ENCODE measurements at regions not wholly inside any gene's neighbourhood (a gene's known extent, or its start where the extent isn't known, plus 50 kb on each side); places are given as distances from the start of the nearest gene placed in this dataset.
"Not testable (repeated sequence)": the region's sequence is repeated elsewhere in the genome, so short reads cannot be mapped to it uniquely, and the experiment has no call there.

DNA sequence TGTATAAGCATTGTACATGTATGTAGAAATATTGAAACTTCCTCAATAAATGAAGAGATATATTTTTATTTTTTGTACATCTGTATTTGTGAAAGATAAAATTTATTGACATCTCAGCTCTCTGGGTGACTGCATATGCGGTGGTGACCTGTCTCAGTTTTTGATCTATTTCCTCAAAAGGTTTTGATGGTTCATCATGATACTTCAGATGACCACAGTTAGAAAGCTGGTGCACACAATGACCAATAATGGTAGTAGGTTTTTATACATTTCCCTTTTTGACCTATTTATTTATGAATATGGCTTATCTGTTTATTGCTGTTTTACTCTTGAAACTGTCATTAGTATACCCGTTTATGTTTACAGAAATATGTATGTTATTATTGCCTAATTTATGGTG is 549.6 kb upstream of the CHD1 start:
- DNase-seq (ENCODE audit: low read depth in 4 of 4, low spot score in 3 of 4), result not testable (repeated sequence)

DNA sequence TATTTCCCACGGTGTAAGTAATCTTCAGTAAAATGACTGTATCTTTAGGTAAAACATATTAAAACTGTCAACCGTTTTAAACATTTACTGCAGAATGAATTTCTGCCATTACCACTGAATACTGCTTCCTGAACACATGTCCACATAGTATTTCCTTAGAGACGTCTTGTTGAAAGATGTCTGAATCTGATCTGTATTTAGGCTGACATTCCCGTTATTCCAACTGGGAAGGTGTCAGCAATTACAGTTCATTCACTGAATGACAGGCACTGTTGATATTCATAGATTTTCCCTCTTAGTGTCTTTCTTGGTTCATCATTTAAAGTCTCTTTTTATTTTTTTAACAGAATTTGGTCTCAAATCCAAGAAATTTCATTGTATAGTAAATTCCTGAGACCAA is 544.5 kb upstream of the CHD1 start:
- DNase-seq (ENCODE audit: low read depth in 4 of 4, low spot score in 3 of 4), result not testable (repeated sequence)

DNA sequence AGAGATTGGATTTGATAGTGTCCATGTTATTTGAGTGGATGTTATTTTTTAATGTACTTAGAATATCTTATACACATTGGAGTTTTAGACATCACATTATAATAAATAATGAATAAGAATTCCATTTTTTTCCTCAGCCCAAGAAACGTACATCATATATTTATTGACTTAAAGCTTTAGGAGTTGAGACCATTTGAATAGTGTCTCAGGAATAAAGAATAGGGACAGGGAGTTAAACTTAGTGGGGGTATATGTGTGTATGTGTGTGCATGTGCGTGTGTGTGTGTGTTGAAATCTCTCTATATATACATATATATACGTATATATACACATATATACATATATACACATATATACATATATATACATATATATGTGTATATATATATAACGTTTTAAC is 542.9 kb upstream of the CHD1 start:
- DNase-seq (ENCODE audit: low read depth in 4 of 4, low spot score in 3 of 4), result not testable (repeated sequence)

DNA sequence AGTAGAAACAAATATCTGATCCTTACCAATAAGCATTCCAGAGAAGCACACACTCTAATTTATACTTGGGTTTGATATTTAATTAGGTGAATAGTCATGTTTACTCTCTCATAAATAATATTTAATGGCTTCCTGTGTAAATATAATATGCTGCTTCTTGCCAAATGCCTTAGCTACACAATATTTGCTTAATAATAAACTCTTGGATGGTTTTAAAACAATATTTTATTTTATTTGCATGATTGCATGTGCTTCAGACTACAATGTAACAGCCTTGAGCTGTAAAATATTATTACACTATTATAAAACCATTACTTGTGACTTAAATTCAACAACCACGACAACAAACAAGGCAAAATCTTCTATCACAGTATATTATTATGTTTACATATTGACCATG is 542.4 kb upstream of the CHD1 start:
- not testable (repeated sequence) for DNase-seq (ENCODE audit: low read depth in 4 of 4, low spot score in 3 of 4)

DNA sequence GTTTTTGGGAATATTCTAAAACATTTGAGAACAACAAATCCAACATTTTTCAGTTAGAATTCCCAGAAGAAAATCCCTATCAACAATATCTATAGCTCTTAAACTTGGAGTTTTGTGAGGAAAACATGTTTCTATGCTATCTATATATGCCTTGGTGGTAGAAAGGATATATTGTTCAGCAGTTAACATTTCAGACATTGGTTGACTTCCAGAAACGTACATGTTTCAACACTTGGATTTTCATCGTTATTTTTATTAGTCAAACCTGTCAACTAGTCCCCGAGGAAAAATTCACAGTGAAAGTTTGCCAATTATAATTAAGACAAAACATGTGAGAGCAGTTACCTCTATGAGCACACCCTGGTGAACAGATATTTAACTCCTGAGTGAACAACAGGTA is 541.8 kb upstream of the CHD1 start:
- DNase-seq (ENCODE audit: low read depth in 4 of 4, low spot score in 3 of 4), result not testable (repeated sequence)

DNA sequence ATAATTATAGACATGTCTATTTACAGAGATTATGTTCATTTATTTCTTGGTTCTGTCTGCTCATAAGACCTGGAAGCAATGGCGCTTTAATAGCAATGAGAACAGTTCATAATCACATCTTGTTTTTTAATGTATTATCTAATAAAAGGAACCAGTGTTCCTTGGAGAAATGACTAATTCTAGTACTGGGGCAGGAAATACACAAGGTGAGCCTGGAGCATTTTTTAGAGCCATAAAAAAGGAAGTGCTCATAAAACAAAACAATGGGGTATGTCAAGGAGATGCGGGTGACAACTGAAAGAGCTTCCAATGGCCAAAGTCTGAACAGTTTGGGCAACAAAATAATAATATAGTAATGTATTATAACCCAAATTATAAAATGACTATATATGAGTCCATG is 531.9 kb upstream of the CHD1 start:
- DNase-seq (ENCODE audit: low read depth in 4 of 4, low spot score in 3 of 4), result no peak

DNA sequence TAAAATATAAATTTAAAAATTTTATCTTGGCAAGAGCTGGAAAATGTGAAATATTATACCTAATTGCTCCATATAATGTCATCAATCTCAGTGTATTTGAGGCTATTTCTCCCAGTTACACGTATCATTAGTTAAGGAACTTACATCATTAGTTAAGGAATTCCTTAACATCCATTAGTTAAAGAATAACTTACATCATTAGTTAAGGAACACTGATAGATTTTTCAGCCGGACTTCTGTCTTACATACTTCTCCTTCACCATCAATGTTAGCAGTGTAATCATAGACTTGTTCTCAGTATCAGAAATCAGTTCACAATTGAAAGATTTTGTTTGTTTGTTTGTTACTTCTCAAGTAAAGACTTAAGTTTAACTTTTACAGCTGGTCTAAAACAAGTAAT is 524.4 kb upstream of the CHD1 start:
- no peak for DNase-seq (ENCODE audit: low read depth in 4 of 4, low spot score in 3 of 4)

DNA sequence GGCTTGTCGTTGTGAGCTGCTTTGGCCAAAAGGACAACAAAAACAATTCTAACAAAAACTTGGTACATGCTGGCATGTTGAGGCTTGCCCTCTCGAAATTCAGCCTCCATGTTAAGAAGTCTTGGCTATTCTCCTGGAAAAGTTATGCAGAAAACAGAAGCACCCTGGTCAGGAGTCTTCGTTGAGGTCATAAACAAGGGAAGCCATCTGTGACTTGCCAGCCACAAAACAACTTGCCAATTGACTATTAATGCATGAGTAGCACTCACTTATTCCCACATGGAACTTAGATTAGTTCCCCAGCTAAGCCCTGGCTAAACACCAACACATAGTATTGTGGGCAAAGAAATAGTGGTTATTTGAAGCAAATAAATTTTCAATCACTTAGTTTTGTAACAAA is 521.0 kb upstream of the CHD1 start:
- DNase-seq (ENCODE audit: low read depth in 4 of 4, low spot score in 3 of 4), result no peak

DNA sequence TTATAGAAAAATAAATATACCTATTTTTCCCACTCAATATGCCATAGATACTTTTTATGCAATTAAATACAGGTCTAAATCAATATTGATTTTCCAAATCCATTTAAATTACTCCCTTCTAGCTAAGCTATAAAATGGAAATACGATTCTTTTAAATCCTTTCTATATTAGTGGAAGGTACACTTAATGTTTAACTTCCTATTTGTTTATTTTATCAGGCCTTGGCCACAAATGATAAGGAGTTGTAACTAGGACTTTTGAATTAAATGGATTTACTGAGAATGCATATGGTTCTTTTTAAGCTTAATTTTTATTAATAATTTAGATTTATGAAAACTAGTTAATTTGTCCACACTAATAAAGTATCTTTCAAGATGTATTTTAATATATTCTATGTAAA is 517.0 kb upstream of the CHD1 start:
- no peak for DNase-seq (ENCODE audit: low read depth in 4 of 4, low spot score in 3 of 4)

DNA sequence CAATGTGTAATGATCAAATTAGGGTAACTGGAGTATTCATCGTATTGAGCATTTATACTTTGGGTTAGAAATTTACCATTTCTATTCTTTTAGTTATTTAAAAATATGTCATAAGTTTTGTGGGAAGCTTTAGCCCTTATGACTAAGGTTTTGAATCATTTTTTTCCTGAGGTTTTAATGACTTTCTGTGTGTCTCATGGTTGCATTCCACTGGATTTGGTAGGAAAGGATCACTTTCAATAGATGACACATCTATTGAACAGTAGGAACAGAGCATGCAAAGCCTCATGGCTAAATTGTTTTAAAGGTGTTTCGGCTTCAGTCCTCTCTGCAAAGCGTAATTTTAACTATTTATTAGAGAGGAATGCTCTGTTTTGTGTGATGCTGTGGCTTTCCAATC is 512.4 kb upstream of the CHD1 start:
- no peak for DNase-seq (ENCODE audit: low read depth in 4 of 4, low spot score in 3 of 4)

DNA sequence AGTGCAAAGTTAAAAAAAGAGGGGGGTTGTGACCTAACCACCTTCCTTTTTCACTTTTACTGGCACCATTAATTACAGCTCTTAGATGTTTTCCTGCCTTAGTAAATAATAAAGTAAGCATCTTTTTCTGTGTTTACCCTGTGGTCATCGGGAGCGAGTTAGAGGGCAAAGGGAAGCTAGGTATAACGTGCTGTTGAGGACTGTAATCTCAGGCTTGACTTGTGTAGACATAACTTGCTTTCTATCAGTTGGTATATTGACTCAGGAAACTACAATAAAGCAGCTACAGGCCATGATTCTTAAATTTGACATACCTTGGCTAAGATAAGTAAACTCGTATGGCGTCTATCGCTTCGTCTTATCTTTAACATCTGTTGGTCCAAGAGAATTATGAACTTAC is 509.8 kb upstream of the CHD1 start:
- DNase-seq (ENCODE audit: low read depth in 4 of 4, low spot score in 3 of 4), result no peak

DNA sequence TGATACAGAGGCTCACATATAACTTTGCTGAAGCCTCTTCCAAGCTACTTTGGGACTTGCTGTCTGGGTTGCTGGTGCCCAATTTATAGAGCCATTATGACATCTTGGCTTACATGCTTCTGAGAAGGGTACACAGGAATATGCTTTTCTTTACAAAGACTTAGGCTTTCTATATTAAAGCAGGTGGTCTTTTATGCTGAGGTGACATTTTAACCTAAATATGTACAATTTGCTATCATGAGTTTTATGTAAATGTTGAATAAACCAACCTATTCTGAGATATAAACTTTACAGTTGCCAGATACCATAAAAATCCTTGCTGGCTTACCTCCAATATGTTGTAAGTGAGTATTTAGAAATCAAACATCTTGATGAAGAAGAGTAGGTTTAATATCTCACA is 509.2 kb upstream of the CHD1 start:
- no peak for DNase-seq (ENCODE audit: low read depth in 4 of 4, low spot score in 3 of 4)

DNA sequence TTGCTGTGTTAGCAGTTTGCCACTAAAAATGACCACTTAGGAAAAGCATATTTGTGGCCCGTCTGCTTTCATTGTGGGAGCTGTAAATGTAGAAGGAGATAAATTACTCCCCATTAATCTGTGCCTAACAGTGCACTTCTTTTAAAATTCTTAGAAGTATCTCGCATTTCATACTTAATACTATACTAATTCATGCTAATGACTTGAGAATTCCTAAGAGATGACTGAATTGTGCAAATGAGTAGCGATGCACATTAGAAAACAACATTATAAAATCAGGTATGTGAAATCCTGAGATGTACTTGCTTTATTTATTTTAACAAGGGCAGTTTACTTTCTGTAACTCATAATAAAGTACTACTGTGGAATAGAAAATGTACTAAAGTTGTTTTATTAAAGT is 494.6 kb upstream of the CHD1 start:
- not testable (repeated sequence) for DNase-seq (ENCODE audit: low read depth in 4 of 4, low spot score in 3 of 4)

DNA sequence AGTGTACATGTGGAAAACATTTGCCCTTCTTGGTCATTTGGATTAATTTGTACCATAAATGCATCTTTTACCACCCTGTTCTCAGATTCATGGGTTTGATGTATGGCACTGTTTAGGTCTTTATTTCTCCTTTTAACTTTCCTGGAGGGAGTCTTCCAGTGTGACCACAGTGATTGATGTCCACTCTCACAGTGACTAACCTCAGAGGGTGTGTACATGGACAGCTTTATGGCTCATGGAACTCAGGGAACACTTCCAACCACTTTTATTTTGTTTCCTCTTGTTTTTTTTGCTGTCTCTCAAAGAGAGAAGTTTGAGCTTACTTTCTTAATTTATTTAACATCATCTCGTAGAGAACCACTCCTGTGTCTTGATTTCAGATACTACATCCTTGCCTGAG is 489.8 kb upstream of the CHD1 start:
- not testable (repeated sequence) for DNase-seq (ENCODE audit: low read depth in 4 of 4, low spot score in 3 of 4)

DNA sequence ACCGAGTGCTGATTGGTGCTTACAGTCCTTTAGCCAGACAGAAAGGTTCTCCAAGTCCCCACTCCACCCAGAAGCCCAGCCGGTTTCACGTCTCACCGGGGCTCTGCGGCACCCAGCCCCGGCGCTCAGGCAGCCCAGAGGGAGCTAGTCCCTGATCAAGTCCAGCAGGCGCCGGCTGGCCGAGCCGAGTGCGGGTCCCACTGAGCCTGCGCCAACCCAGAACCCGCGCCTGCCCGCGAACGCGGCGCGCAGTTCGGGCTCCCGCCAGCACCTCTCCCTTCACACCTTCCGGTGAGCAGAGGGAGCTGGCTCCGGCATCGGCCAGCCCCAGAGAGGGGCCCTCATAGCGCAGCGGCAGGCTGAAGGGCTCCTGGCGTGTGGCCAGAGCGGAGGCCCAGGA is 481.6 kb upstream of the CHD1 start:
- DNase-seq (ENCODE audit: low read depth in 4 of 4, low spot score in 3 of 4), result not testable (repeated sequence)

DNA sequence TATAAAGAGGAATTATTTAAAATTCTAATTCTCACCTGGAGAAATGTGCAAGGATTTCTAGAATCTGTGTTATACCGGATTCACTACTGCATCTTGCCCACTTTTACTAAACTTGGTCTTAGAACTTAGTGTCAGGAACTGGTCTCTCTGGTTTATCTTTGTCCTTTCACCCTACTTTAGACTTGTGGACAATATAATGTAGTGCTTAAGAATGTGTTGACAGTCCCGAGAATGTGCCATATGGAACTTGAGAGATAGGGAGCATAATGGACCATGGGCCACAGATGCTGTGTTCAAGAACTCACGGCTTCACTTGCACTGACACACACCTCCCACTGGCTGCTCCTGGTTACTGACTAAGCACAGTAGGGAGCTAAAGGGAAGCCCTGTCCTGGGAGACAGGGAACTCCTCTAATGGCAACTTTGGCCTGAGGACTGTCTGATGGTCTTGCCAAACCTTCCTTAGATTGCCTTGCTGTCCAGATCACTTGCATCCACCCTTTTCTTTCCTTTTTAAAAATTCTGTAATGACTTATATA is 476.0 kb upstream of the CHD1 start:
- DNase-seq (ENCODE audit: low read depth in 4 of 4, low spot score in 3 of 4), result not testable (repeated sequence)

DNA sequence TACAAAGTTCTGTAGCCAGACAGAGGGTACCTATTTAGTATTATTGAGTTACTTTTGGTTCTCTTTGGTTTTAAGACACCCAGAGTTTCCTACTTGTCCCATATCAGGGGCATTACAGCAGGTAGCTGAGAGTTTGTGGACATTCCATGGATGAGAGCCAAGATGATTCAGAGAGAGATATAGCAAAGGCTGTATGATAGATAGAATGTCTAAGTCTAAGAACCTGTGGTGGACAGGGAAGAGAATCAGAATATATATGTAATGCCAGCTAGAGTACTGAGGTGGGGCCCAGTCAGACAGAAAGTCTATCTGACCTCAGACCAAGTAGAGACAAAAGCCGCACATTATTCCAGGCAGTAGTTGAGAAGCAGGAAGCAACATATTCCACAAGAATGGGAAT is 471.8 kb upstream of the CHD1 start:
- DNase-seq (ENCODE audit: low read depth in 4 of 4, low spot score in 3 of 4), result not testable (repeated sequence)

DNA sequence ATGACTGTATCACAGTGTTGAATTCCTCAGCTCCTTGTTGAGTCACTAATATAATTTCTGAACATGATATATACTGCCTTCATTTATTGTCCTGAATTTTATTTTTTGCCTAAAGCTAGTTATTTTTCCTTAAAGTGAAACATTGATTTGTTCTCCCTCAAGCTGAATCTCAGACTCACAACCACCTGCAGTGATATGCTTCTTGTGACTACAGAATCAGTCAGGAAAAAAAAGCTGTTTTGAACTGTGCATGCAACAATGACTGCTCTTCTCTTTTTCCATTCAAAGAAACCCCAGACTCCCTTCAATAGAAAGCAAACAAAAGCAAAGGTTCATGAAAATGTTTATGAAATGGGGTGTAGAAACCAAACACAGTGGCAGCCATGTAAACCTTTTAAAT is 470.2 kb upstream of the CHD1 start:
- no peak for DNase-seq (ENCODE audit: low read depth in 4 of 4, low spot score in 3 of 4)

DNA sequence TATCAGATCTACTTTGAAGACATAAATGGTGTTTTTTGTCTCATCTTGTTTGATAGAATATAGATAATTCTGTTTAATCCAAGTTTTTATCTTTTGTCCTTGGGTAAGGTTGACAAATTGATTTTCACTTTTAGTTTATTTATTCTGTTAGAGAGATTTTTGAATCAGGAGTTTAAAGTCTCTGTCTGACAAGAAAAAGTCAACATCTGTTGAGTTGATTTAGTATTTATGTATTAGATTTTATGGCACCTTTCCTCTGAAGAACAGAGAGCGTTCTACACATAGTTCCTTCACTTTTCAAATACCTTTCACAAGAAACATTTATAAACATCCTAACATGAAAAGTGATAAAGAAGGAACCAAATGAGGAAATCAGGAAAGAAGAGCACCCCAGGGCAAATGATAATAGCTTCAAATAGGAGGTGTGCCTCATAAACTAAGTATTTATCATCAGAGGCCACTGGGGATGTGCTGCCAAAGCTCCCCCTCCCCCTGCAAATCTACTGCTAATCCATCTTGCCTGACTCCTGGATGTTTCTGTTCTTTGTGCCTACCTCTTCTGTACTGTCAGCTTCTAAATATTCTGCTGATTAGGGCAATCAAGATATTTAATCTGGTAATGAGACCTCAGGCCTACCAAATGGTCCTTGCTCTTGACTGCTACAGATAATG is 457.7 kb upstream of the CHD1 start:
- no peak for DNase-seq (ENCODE audit: low read depth in 4 of 4, low spot score in 3 of 4)

DNA sequence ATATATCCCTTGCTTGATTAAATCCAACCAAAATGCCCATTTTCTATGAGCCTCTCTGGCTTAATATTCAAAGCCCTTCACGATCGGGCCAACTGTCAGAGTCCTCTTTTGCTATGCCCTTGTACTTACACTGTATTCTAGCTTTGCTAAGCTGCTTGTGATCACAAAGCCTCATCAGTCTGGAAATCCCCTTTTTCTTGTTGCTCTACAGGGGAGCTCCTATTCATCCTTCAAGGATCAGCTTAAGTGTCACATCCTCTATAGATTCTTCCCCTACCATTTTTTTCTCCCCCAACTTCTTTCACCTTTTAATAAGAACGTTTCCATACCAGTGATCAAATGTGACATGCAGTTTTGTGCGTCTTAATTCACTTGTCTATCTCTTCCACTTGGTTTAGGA is 450.4 kb upstream of the CHD1 start:
- DNase-seq (ENCODE audit: low read depth in 4 of 4, low spot score in 3 of 4), result no peak

DNA sequence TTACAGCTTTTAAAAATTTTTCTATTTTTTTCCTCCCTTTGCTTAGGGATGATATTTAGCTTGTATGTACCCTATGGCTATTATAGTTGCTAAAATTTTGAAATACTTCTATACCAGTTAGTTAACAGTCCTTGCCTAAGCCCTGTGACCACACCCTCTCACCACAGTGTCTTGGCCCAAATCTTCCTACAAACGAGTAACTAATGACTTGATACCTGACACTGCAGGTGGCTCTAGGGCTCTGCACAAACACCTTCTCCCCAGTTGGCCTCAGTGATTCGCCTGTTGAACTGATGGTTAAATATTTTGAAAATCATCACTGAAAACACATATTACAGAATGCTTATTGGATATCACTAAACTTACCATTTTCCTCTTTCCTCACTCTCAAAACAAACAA is 449.6 kb upstream of the CHD1 start:
- no peak for DNase-seq (ENCODE audit: low read depth in 4 of 4, low spot score in 3 of 4)

DNA sequence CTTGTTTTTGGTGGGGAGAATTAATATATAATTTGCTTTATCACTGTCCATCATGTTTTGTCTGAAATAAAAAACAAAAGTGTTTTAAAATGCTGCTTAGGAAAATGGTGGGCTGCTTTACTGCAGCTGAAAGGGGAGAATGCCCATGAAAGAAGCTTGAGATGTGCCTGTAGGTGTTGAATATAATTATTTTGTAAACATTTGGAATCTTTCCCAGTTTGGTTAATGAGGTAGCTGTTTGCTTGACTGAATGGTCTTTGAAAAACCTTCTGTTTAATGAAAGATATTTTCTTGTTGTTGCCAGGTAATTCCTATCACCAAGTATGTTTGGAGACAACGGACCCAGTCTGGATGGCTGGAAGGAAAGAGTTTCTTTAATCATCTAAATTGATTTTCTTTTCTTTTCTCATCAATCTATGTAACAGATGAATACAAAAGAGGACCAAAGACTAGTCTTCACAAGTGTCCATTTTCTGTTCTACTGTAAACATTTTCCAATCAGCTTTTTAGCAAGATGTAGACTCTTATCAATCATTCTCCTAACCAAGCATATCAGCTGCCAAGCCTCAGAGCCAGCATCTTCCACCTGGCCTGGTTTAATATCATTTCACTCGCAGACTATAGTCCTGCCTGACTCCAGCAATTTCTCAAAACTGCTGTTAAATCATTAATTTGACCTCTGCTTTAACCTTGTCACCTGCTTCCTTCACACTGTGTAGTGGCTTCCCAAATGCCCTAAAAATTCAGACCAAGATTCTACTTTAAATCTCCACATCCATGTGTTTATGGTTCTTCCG is 441.2 kb upstream of the CHD1 start:
- no peak for DNase-seq (ENCODE audit: low read depth in 4 of 4, low spot score in 3 of 4)

Measured in left renal pelvis (tissue), 4 donors.